Liver (tissue), 8 donors: ENCODE measurements at regions not wholly inside any gene's neighbourhood (a gene's known extent, or its start where the extent isn't known, plus 50 kb on each side); places are given as distances from the start of the nearest gene placed in this dataset.

ENCODE experiments used
- DNase-seq: peaks from one replicate; pipeline ENCODE4 v3.0.0-alpha.2; 2017; ENCODE audit warnings: low spot score
- H3K27ac ChIP-seq, 2 donors: one replicate each; pipeline ENCODE4 v1.7.0; 2013; ENCODE audit warnings: inconsistent platforms in 2 of 2, low read length in 2 of 2, control low read depth in 1 of 2, low read depth in 1 of 2, mild to moderate bottlenecking in 1 of 2
- H3K27me3 ChIP-seq, 4 donors: one replicate each; pipeline versions ENCODE4 v1.6.1 to v1.7.0; 2013; ENCODE audit warnings: low read length in 3 of 4, inconsistent platforms in 1 of 4, mild to moderate bottlenecking in 1 of 4, moderate library complexity in 1 of 4; ENCODE audit not compliant: control insufficient read depth in 4 of 4, insufficient read depth in 4 of 4
- H3K36me3 ChIP-seq, 4 donors: one replicate each; pipeline versions ENCODE4 v1.6.1 to v1.7.0; 2013; ENCODE audit warnings: low read length in 3 of 4, mild to moderate bottlenecking in 3 of 4, low read depth in 1 of 4, moderate library complexity in 1 of 4; ENCODE audit not compliant: control insufficient read depth in 4 of 4, insufficient read depth in 3 of 4
- H3K4me1 ChIP-seq, 4 donors: one replicate each; pipeline versions ENCODE4 v1.6.1 to v1.7.0; 2013; ENCODE audit warnings: low read length in 3 of 4, mild to moderate bottlenecking in 3 of 4, moderate library complexity in 1 of 4; ENCODE audit not compliant: control insufficient read depth in 4 of 4, insufficient read depth in 4 of 4
- H3K4me3 ChIP-seq, 3 donors: one replicate each; pipeline versions ENCODE4 v1.6.1 to v1.7.0; 2013; ENCODE audit warnings: low read length in 3 of 3, control low read depth in 1 of 3, low read depth in 1 of 3, mild to moderate bottlenecking in 1 of 3
- H3K9ac ChIP-seq, 2 donors: one replicate each; pipeline ENCODE4 v1.7.0; 2013; ENCODE audit warnings: low read length in 2 of 2, mild to moderate bottlenecking in 2 of 2, moderate library complexity in 2 of 2, control low read depth in 1 of 2, low read depth in 1 of 2
- H3K9me3 ChIP-seq, 4 donors: one replicate each; pipeline versions ENCODE4 v1.6.1 to v1.7.0; 2013; ENCODE audit warnings: low read length in 3 of 4; ENCODE audit not compliant: control insufficient read depth in 4 of 4
- CTCF ChIP-seq: fragments of 150-350 bp; IDR thresholded peaks from 2 replicates; pipeline ENCODE4 v1.5.1; 2017; ENCODE audit warnings: improper control_type of control experiment, low read depth, low read length; ENCODE audit not compliant: missing input control
- EGR1 ChIP-seq, 2 donors: IDR thresholded peaks; 2 replicates each; pipeline ENCODE4 v1.6.1; 2016 to 2018; ENCODE audit warnings: antibody characterized with exemption in 2 of 2, low read depth in 2 of 2
- FOXA1 ChIP-seq: IDR thresholded peaks from 2 replicates; pipeline ENCODE4 v1.6.1; 2016; ENCODE audit warnings: antibody characterized with exemption
- FOXA2 ChIP-seq: IDR thresholded peaks from 2 replicates; pipeline ENCODE4 v1.6.1; 2016; ENCODE audit warnings: antibody characterized with exemption
- GABPA ChIP-seq, 2 donors: IDR thresholded peaks in 1 of 2; conservative IDR thresholded peaks in 1 of 2; 2 replicates each; pipeline ENCODE4 v1.6.1; 2016; ENCODE audit warnings: antibody characterized with exemption in 2 of 2, mild to moderate bottlenecking in 1 of 2, moderate library complexity in 1 of 2
- HNF4A ChIP-seq, 2 donors: conservative IDR thresholded peaks; 2 replicates each; pipeline ENCODE4 v1.6.1; 2016; ENCODE audit warnings: antibody characterized with exemption in 2 of 2, mild to moderate bottlenecking in 2 of 2
- HNF4G ChIP-seq: IDR thresholded peaks from 2 replicates; pipeline ENCODE4 v1.6.1; 2016; ENCODE audit warnings: antibody characterized with exemption
- JUND ChIP-seq, 2 donors: IDR thresholded peaks; 2 replicates each; pipeline ENCODE4 v1.6.1; 2016; ENCODE audit warnings: antibody characterized with exemption in 2 of 2
- NR2F2 ChIP-seq: IDR thresholded peaks from 2 replicates; pipeline ENCODE4 v1.6.1; 2016; ENCODE audit warnings: antibody characterized with exemption
- RAD21 ChIP-seq, 2 donors: IDR thresholded peaks; 2 replicates each; pipeline ENCODE4 v1.6.1; 2016; ENCODE audit warnings: antibody characterized with exemption in 2 of 2, mild to moderate bottlenecking in 2 of 2
- RXRA ChIP-seq, 2 donors: IDR thresholded peaks; 2 replicates each; pipeline ENCODE4 v1.6.1; 2017 to 2018; ENCODE audit warnings: antibody characterized with exemption in 2 of 2, mild to moderate bottlenecking in 1 of 2
- SP1 ChIP-seq: IDR thresholded peaks from 2 replicates; pipeline ENCODE4 v1.6.1; 2018; ENCODE audit warnings: antibody characterized with exemption, mild to moderate bottlenecking
- TAF1 ChIP-seq: conservative IDR thresholded peaks from 2 replicates; pipeline ENCODE4 v1.6.1; 2016; ENCODE audit warnings: antibody characterized with exemption, mild to moderate bottlenecking
- YY1 ChIP-seq: IDR thresholded peaks from 2 replicates; pipeline ENCODE4 v1.6.1; 2016; ENCODE audit warnings: antibody characterized with exemption, mild to moderate bottlenecking
- WGBS: extraction: QIAGEN DNeasy Blood & Tissue Kit; methylation state at CpG from one replicate; pipeline ENCODE4 v1.1.7; 2013; 5-methylcytosine and 5-hydroxymethylcytosine counted together
- TF ChIP-seq, protein P1 (sequence below): IDR thresholded peaks from 2 replicates; pipeline ENCODE4 v1.6.1; 2016; ENCODE audit warnings: antibody characterized with exemption
- TF ChIP-seq, protein P2 (sequence below): IDR thresholded peaks from 2 replicates; pipeline ENCODE4 v1.6.1; 2016; ENCODE audit warnings: antibody characterized with exemption, mild to moderate bottlenecking
- TF ChIP-seq, protein P3 (sequence below): IDR thresholded peaks from 2 replicates; pipeline ENCODE4 v1.6.1; 2016; ENCODE audit warnings: antibody characterized with exemption
- TF ChIP-seq, protein P4 (sequence below): IDR thresholded peaks from 2 replicates; pipeline ENCODE4 v1.6.1; 2016; ENCODE audit warnings: antibody characterized with exemption
- donor health status: healthy.
- donor health status: healthy.
- donor health status: healthy.
- donor health status: healthy.
- donor health status: healthy.

- Histone ChIP-seq H3K27me3 (no peaks in the 10 kb centered on the region), H3K27ac (no peak overlapping the region), H3K4me3 (no peak overlapping the region), H3K36me3 (no peaks in the 10 kb centered on the region), H3K9me3 (no peaks in the 10 kb centered on the region), H3K9ac (no peak overlapping the region), H3K4me1 (no peaks in the 10 kb centered on the region)
- DNase-seq = no peak
- TF ChIP-seq, protein P1, sequence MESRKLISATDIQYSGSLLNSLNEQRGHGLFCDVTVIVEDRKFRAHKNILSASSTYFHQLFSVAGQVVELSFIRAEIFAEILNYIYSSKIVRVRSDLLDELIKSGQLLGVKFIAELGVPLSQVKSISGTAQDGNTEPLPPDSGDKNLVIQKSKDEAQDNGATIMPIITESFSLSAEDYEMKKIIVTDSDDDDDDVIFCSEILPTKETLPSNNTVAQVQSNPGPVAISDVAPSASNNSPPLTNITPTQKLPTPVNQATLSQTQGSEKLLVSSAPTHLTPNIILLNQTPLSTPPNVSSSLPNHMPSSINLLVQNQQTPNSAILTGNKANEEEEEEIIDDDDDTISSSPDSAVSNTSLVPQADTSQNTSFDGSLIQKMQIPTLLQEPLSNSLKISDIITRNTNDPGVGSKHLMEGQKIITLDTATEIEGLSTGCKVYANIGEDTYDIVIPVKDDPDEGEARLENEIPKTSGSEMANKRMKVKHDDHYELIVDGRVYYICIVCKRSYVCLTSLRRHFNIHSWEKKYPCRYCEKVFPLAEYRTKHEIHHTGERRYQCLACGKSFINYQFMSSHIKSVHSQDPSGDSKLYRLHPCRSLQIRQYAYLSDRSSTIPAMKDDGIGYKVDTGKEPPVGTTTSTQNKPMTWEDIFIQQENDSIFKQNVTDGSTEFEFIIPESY = no peak
- TF ChIP-seq HNF4A (conservative IDR thresholded peaks at IDR 0.05) = no peak
- TF ChIP-seq GABPA (IDR thresholded peaks at IDR 0.05 in 1 of 2, conservative IDR thresholded peaks at IDR 0.05 in 1 of 2) = no peak
Measured at GRCh38 chr9:80775971-80776370, 913.4 kb downstream of the TLE1 start.

- H3K36me3 ChIP-seq = no peaks in the 10 kb centered on the region
- DNase-seq = no peak
- H3K4me3 ChIP-seq = no peak overlapping the region
- WGBS = 93% methylated on average over 2 of the region's 2 CpGs
- no peak overlapping the region for H3K27ac ChIP-seq
- H3K9me3 ChIP-seq = no peaks in the 10 kb centered on the region
- H3K27me3 ChIP-seq = no peaks in the 10 kb centered on the region
- TF ChIP-seq FOXA2 (no peak), GABPA (IDR thresholded peaks at IDR 0.05 in 1 of 2, conservative IDR thresholded peaks at IDR 0.05 in 1 of 2) (no peak), JUND (IDR thresholded peaks at IDR 0.05) (no peak), CTCF (no peak), RXRA (IDR thresholded peaks at IDR 0.05) (no peak), RAD21 (IDR thresholded peaks at IDR 0.05) (no peak), HNF4A (conservative IDR thresholded peaks at IDR 0.05) (no peak), HNF4G (no peak), FOXA1 (no peak), EGR1 (IDR thresholded peaks at IDR 0.05; ENCODE audit: low read depth in 2 of 2) (no peak), SP1 (no peak), TAF1 (no peak), NR2F2 (no peak), YY1 (no peak)
- TF ChIP-seq, protein P2, sequence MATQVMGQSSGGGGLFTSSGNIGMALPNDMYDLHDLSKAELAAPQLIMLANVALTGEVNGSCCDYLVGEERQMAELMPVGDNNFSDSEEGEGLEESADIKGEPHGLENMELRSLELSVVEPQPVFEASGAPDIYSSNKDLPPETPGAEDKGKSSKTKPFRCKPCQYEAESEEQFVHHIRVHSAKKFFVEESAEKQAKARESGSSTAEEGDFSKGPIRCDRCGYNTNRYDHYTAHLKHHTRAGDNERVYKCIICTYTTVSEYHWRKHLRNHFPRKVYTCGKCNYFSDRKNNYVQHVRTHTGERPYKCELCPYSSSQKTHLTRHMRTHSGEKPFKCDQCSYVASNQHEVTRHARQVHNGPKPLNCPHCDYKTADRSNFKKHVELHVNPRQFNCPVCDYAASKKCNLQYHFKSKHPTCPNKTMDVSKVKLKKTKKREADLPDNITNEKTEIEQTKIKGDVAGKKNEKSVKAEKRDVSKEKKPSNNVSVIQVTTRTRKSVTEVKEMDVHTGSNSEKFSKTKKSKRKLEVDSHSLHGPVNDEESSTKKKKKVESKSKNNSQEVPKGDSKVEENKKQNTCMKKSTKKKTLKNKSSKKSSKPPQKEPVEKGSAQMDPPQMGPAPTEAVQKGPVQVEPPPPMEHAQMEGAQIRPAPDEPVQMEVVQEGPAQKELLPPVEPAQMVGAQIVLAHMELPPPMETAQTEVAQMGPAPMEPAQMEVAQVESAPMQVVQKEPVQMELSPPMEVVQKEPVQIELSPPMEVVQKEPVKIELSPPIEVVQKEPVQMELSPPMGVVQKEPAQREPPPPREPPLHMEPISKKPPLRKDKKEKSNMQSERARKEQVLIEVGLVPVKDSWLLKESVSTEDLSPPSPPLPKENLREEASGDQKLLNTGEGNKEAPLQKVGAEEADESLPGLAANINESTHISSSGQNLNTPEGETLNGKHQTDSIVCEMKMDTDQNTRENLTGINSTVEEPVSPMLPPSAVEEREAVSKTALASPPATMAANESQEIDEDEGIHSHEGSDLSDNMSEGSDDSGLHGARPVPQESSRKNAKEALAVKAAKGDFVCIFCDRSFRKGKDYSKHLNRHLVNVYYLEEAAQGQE = no peak
- TF ChIP-seq, protein P3, sequence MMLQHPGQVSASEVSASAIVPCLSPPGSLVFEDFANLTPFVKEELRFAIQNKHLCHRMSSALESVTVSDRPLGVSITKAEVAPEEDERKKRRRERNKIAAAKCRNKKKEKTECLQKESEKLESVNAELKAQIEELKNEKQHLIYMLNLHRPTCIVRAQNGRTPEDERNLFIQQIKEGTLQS = no peak
- TF ChIP-seq, protein P4, sequence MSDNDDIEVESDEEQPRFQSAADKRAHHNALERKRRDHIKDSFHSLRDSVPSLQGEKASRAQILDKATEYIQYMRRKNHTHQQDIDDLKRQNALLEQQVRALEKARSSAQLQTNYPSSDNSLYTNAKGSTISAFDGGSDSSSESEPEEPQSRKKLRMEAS = no peak
- TF ChIP-seq, protein P1 = no peak
- H3K9ac ChIP-seq = no peak overlapping the region
- no peaks in the 10 kb centered on the region for H3K4me1 ChIP-seq
Measured at GRCh38 chr9:80775530-80775929, 913.8 kb downstream of the TLE1 start.
